ENCODE measurements at regions not wholly inside any gene's neighbourhood (a gene's known extent, or its start where the extent isn't known, plus 50 kb on each side); places are given as distances from the start of the nearest gene placed in this dataset.

GRCh38 chr6:21981235-21981833 lies 315.5 kb downstream of the PRL start:
- TF ChIP-seq, protein P1, sequence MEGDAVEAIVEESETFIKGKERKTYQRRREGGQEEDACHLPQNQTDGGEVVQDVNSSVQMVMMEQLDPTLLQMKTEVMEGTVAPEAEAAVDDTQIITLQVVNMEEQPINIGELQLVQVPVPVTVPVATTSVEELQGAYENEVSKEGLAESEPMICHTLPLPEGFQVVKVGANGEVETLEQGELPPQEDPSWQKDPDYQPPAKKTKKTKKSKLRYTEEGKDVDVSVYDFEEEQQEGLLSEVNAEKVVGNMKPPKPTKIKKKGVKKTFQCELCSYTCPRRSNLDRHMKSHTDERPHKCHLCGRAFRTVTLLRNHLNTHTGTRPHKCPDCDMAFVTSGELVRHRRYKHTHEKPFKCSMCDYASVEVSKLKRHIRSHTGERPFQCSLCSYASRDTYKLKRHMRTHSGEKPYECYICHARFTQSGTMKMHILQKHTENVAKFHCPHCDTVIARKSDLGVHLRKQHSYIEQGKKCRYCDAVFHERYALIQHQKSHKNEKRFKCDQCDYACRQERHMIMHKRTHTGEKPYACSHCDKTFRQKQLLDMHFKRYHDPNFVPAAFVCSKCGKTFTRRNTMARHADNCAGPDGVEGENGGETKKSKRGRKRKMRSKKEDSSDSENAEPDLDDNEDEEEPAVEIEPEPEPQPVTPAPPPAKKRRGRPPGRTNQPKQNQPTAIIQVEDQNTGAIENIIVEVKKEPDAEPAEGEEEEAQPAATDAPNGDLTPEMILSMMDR (IDR thresholded peaks at IDR 0.05), result no peak
- TF ChIP-seq, protein P2, sequence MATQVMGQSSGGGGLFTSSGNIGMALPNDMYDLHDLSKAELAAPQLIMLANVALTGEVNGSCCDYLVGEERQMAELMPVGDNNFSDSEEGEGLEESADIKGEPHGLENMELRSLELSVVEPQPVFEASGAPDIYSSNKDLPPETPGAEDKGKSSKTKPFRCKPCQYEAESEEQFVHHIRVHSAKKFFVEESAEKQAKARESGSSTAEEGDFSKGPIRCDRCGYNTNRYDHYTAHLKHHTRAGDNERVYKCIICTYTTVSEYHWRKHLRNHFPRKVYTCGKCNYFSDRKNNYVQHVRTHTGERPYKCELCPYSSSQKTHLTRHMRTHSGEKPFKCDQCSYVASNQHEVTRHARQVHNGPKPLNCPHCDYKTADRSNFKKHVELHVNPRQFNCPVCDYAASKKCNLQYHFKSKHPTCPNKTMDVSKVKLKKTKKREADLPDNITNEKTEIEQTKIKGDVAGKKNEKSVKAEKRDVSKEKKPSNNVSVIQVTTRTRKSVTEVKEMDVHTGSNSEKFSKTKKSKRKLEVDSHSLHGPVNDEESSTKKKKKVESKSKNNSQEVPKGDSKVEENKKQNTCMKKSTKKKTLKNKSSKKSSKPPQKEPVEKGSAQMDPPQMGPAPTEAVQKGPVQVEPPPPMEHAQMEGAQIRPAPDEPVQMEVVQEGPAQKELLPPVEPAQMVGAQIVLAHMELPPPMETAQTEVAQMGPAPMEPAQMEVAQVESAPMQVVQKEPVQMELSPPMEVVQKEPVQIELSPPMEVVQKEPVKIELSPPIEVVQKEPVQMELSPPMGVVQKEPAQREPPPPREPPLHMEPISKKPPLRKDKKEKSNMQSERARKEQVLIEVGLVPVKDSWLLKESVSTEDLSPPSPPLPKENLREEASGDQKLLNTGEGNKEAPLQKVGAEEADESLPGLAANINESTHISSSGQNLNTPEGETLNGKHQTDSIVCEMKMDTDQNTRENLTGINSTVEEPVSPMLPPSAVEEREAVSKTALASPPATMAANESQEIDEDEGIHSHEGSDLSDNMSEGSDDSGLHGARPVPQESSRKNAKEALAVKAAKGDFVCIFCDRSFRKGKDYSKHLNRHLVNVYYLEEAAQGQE (IDR thresholded peaks at IDR 0.05), result no peak
- TF ChIP-seq KDM1A (IDR thresholded peaks at IDR 0.05; ENCODE audit: low read depth) (no peak), SMC3 (IDR thresholded peaks at IDR 0.05) (no peak), JUNB (IDR thresholded peaks at IDR 0.05) (no peak), PHF8 (IDR thresholded peaks at IDR 0.05; ENCODE audit: borderline replicate concordance, low read depth) (no peak), POLR2A (IDR thresholded peaks at IDR 0.05; ENCODE audit: low read length) (no peak), CEBPB (IDR thresholded peaks at IDR 0.05) (no peak), RAD21 (conservative IDR thresholded peaks at IDR 0.05 in 1 of 2, IDR thresholded peaks at IDR 0.05 in 1 of 2) (no peak), ZFP36 (IDR thresholded peaks at IDR 0.05; ENCODE audit: borderline replicate concordance, partially characterized antibody) (no peak)
- TF ChIP-seq, protein P3, sequence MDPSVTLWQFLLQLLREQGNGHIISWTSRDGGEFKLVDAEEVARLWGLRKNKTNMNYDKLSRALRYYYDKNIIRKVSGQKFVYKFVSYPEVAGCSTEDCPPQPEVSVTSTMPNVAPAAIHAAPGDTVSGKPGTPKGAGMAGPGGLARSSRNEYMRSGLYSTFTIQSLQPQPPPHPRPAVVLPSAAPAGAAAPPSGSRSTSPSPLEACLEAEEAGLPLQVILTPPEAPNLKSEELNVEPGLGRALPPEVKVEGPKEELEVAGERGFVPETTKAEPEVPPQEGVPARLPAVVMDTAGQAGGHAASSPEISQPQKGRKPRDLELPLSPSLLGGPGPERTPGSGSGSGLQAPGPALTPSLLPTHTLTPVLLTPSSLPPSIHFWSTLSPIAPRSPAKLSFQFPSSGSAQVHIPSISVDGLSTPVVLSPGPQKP (IDR thresholded peaks at IDR 0.05; ENCODE audit: low read depth, low read length), result no peak
- TF ChIP-seq, protein P4, sequence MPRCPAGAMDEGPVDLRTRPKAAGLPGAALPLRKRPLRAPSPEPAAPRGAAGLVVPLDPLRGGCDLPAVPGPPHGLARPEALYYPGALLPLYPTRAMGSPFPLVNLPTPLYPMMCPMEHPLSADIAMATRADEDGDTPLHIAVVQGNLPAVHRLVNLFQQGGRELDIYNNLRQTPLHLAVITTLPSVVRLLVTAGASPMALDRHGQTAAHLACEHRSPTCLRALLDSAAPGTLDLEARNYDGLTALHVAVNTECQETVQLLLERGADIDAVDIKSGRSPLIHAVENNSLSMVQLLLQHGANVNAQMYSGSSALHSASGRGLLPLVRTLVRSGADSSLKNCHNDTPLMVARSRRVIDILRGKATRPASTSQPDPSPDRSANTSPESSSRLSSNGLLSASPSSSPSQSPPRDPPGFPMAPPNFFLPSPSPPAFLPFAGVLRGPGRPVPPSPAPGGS (IDR thresholded peaks at IDR 0.05), result no peak

All from A549 (cell line).